ENCODE measurements at regions not wholly inside any gene's neighbourhood (a gene's known extent, or its start where the extent isn't known, plus 50 kb on each side); places are given as distances from the start of the nearest gene placed in this dataset.
A peak's percentile ranks its signal among the peaks of the same experiment; 100 is the strongest.

GRCh38 chr10:62501547-62501946 lies 127.4 kb downstream of the ZNF365 start:
- in situ Hi-C loops (cut with MboI; ENCODE audit: low sequenced_read_pairs, unreplicated experiment) = no loop called here
- no peak for TF ChIP-seq CTCF (IDR thresholded peaks at IDR 0.05; ENCODE audit: borderline replicate concordance, control extremely low read depth, extremely low read depth, insufficient read depth, missing control alignments)
- DNase-seq (ENCODE audit: low spot score) = no peak

- in situ Hi-C loops (cut with MboI; ENCODE audit: low sequenced_read_pairs, unreplicated experiment) = no loop called here
- TF ChIP-seq CTCF (IDR thresholded peaks at IDR 0.05; ENCODE audit: borderline replicate concordance, control extremely low read depth, extremely low read depth, insufficient read depth, missing control alignments) = no peak
- no peak for DNase-seq (ENCODE audit: low spot score)
These were observed 128.9 kb downstream of the ZNF365 start for GRCh38 chr10:62502995-62503613.

GRCh38 chr10:62503872-62504271 lies 129.7 kb downstream of the ZNF365 start:
- in situ Hi-C loops (cut with MboI; ENCODE audit: low sequenced_read_pairs, unreplicated experiment) = no loop called here
- TF ChIP-seq CTCF (IDR thresholded peaks at IDR 0.05; ENCODE audit: borderline replicate concordance, control extremely low read depth, extremely low read depth, insufficient read depth, missing control alignments) = no peak
- no peak for DNase-seq (ENCODE audit: low spot score)

GRCh38 chr10:62506371-62506770 lies 132.2 kb downstream of the ZNF365 start:
- DNase-seq (ENCODE audit: low spot score) = no peak
- no peak for TF ChIP-seq CTCF (IDR thresholded peaks at IDR 0.05; ENCODE audit: borderline replicate concordance, control extremely low read depth, extremely low read depth, insufficient read depth, missing control alignments)
- in situ Hi-C loops (cut with MboI; ENCODE audit: low sequenced_read_pairs, unreplicated experiment) = no loop called here

GRCh38 chr10:62511238-62511637 lies 137.1 kb downstream of the ZNF365 start:
- in situ Hi-C loops (cut with MboI; ENCODE audit: low sequenced_read_pairs, unreplicated experiment) = no loop called here
- TF ChIP-seq CTCF (IDR thresholded peaks at IDR 0.05; ENCODE audit: borderline replicate concordance, control extremely low read depth, extremely low read depth, insufficient read depth, missing control alignments) = no peak
- no peak for DNase-seq (ENCODE audit: low spot score)

GRCh38 chr10:62511656-62512055 lies 137.5 kb downstream of the ZNF365 start:
- in situ Hi-C loops (cut with MboI; ENCODE audit: low sequenced_read_pairs, unreplicated experiment) = no loop called here
- peak; percentile 41 for DNase-seq (ENCODE audit: low spot score)
- no peak for TF ChIP-seq CTCF (IDR thresholded peaks at IDR 0.05; ENCODE audit: borderline replicate concordance, control extremely low read depth, extremely low read depth, insufficient read depth, missing control alignments)
